Body of pancreas (tissue), 4 donors: ENCODE measurements at regions not wholly inside any gene's neighbourhood (a gene's known extent, or its start where the extent isn't known, plus 50 kb on each side); places are given as distances from the start of the nearest gene placed in this dataset.

ENCODE experiments used
- ATAC-seq: fragments of 150-250 bp; one replicate; pipeline ENCODE4 v1.9.1; 2016
- DNase-seq, 4 donors: peaks; one replicate each; pipeline ENCODE4 v3.0.0-alpha.2; 2019
- H3K27ac ChIP-seq, 4 donors: fragments of 200-600 bp; sonication (generic); 1 replicate in 3 of 4; 2 replicates in 1 of 4; pipeline versions ENCODE4 v1.5.1 to v1.6.1; 2016 to 2019; ENCODE audit warnings: mild to moderate bottlenecking in 1 of 4, mixed read lengths in 1 of 4, moderate library complexity in 1 of 4
- H3K27me3 ChIP-seq, 2 donors: fragments of 200-600 bp; sonication (generic); one replicate each; pipeline ENCODE4 v1.6.0; 2016; ENCODE audit warnings: mild to moderate bottlenecking in 1 of 2
- H3K36me3 ChIP-seq, 2 donors: fragments of 200-600 bp; sonication (generic); replicated peaks in 1 of 2; 2 replicates each; pipeline ENCODE4 v1.5.1; 2016; ENCODE audit warnings: low read depth in 2 of 2; ENCODE audit not compliant: insufficient read depth in 1 of 2
- H3K4me1 ChIP-seq: fragments of 200-600 bp; sonication (generic); one replicate; pipeline ENCODE4 v1.6.0; 2016
- H3K4me3 ChIP-seq, 2 donors: fragments of 200-600 bp; sonication (generic); 1 replicate in 1 of 2; 2 replicates in 1 of 2; pipeline ENCODE4 v1.5.1; 2016 to 2019
- H3K9me3 ChIP-seq, 3 donors: fragments of 200-600 bp; sonication (generic); 1 replicate in 2 of 3; 2 replicates in 1 of 3; pipeline ENCODE4 v1.5.1; 2016
- CTCF ChIP-seq, 7 experiments: fragments of 450-650 bp in 4 of 7; fragments of 200-600 bp in 3 of 7; sonication (generic) in 3 of 7; IDR thresholded peaks; one replicate each; pipeline ENCODE4 v1.5.1; 2016 to 2019; ENCODE audit warnings: antibody characterized with exemption in 7 of 7
- POLR2A ChIP-seq, 3 donors: fragments of 450-650 bp; IDR thresholded peaks; one replicate each; pipeline ENCODE4 v1.6.1; 2016; ENCODE audit warnings: antibody characterized with exemption in 3 of 3, mild to moderate bottlenecking in 2 of 3
- WGBS, 2 donors: methylation state at CpG; one replicate each; pipeline ENCODE4 v1.1.5; 2017; 5-methylcytosine and 5-hydroxymethylcytosine counted together
- intact Hi-C: fragments of 100-400 bp; cut with DNase I; formaldehyde crosslinking; loops from one replicate; pipeline ENCODE4 v1.15.1; 2023

GRCh38 chr6:188821-189655 lies 103.2 kb upstream of the DUSP22 start:
- 24 to 31% methylated on average over 8 to 13 of the region's 13 CpGs for WGBS, 2 donors
- H3K36me3 ChIP-seq = no peaks in the 10 kb centered on the region
- no peak overlapping the region for H3K4me3 ChIP-seq
- H3K27me3 ChIP-seq = no peaks in the 10 kb centered on the region
- H3K9me3 ChIP-seq = no peaks in the 10 kb centered on the region
- no peaks in the 10 kb centered on the region for H3K4me1 ChIP-seq
- intact Hi-C loops = no loop called here
- TF ChIP-seq POLR2A (IDR thresholded peaks at IDR 0.05) = no peak
- TF ChIP-seq CTCF (IDR thresholded peaks at IDR 0.05) = peak; percentile 64 to 87 (median 80)
- H3K27ac ChIP-seq = no peak overlapping the region
- peak; percentile 75 to 84 (median 82) for DNase-seq
- ATAC-seq = peak; percentile 88

DNA sequence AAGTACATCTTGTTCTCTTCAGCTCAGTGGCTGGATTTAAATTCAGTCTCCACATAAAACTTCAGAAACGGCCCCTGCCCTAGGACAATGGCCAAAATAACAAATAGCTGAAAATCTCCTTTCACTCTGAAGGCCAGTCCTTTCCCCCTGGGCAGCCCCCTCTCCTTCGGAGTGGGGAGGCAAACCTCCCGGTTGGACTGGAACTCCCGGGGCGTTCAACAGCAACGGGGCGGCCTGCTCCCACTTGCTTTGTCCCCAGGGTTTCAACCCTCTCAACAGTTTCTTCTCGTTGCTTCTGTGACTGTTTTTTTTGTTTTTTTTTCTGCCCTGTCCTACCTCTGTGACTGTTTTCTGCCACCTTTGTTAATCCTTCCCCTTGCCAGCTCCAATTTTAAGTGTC lies 102.6 kb upstream of the DUSP22 start:
- Histone ChIP-seq H3K4me3 (no peak overlapping the region), H3K27ac (no peak overlapping the region), H3K27me3 (no peaks in the 10 kb centered on the region), H3K4me1 (no peaks in the 10 kb centered on the region), H3K36me3 (no peaks in the 10 kb centered on the region), H3K9me3 (no peaks in the 10 kb centered on the region)
- 78% methylated on average over 8 of the region's 8 CpGs for WGBS, 2 donors
- ATAC-seq (no peak), DNase-seq (no peak)
- intact Hi-C loops = no loop called here
- no peak for TF ChIP-seq POLR2A (IDR thresholded peaks at IDR 0.05)
- no peak for TF ChIP-seq CTCF (IDR thresholded peaks at IDR 0.05)

- DNase-seq = no peak
- H3K36me3 ChIP-seq = no peaks in the 10 kb centered on the region
- no peaks in the 10 kb centered on the region for H3K9me3 ChIP-seq
- no peaks in the 10 kb centered on the region for H3K27me3 ChIP-seq
- no peak for ATAC-seq
- H3K4me1 ChIP-seq = no peaks in the 10 kb centered on the region
- no peak overlapping the region for H3K27ac ChIP-seq
- WGBS, 2 donors = 71 to 75% methylated on average over 10 to 11 of the region's 11 CpGs
- TF ChIP-seq CTCF (IDR thresholded peaks at IDR 0.05) (no peak), POLR2A (IDR thresholded peaks at IDR 0.05) (no peak)
- intact Hi-C loops = no loop called here
- no peak overlapping the region for H3K4me3 ChIP-seq
Measured at GRCh38 chr6:190596-191395, 101.5 kb upstream of the DUSP22 start.

DNA sequence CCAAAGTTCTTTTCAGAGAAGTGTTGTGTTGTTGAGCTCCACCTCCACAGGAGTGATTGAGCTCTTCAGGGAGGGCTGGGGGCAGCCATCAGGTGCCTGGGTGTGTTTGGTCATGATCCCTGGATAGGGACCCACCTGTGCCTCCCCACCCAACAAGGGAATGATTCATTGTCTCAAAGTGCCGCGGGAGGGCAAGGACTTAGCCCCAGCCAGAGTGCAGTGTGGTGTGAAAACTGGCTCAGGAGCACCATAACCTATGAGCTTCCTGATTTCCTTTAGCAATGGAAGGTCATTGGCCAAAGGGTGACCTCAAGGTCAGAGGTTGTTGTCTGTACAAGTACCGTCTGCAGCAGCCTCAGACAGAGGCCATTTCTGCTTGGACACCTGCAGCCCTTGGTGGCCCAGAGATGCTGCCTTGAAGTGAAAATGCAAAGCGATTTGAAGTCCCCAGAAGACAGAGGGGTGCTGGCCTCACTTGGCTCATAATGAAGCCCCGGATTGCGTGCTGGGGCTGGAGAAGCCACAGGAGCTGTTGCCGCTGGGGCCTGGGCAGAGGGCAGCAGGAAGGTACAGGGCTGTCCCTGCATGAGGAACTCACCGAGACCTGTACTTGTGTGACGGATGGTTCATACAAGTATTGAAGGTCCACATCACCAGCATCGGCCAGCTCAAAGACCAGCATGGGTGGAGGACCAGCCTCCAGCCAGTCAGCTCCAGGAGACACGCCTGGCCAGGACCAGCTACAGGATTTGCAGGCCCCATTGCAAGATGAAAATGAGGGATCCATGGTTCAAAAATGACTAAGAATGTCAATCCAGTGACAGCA lies 100.6 kb upstream of the DUSP22 start:
- Histone ChIP-seq H3K27me3 (no peaks in the 10 kb centered on the region), H3K4me1 (no peaks in the 10 kb centered on the region), H3K4me3 (no peak overlapping the region), H3K27ac (no peak overlapping the region), H3K36me3 (no peaks in the 10 kb centered on the region), H3K9me3 (no peaks in the 10 kb centered on the region)
- ATAC-seq = no peak
- DNase-seq = no peak
- intact Hi-C loops = no loop called here
- WGBS, 2 donors = 67 to 68% methylated on average over 9 to 11 of the region's 11 CpGs
- TF ChIP-seq CTCF (IDR thresholded peaks at IDR 0.05) (no peak), POLR2A (IDR thresholded peaks at IDR 0.05) (no peak)
